ENCODE measurements at regions not wholly inside any gene's neighbourhood (a gene's known extent, or its start where the extent isn't known, plus 50 kb on each side); places are given as distances from the start of the nearest gene placed in this dataset.
A peak's percentile ranks its signal among the peaks of the same experiment; 100 is the strongest.

DNA sequence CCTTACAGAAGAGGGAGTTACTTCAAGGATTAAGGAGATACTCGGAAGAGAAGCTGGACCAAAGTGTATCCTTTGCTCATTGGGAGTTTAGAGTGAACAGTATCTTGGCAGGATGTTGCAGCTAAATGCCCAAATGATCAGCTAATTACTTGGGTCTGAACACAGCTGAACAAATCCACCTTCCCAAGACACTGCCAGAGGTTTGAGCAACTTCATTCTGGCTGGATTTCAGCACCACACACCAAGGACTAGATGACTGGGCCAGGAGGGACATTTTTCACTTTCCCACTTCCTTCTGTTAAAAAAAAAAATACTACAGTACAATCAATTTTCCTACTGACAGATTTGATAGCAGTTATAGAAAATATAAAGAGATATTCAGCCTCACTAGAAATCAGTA is 324.6 kb downstream of the MID1IP1 start:
- no peak for DNase-seq
- CTCF ChIA-PET: no interaction called here
- no peaks in the 10 kb centered on the region for H3K36me3 ChIP-seq (replicated peaks in 1 of 2; ENCODE audit: control insufficient read depth in 1 of 2, insufficient read depth in 2 of 2, low read length in 1 of 2)
- no peaks in the 10 kb centered on the region for H3K4me1 ChIP-seq (ENCODE audit: control insufficient read depth in 1 of 2, insufficient read depth in 2 of 2, low read depth in 1 of 2, low read length in 1 of 2)
- H3K27ac ChIP-seq (ENCODE audit: low read depth in 2 of 2, low read length in 1 of 2): no peak overlapping the region
- no peak overlapping the region for H3K4me3 ChIP-seq (ENCODE audit: low read depth in 2 of 2, low read length in 1 of 2)
- H3K27me3 ChIP-seq (ENCODE audit: insufficient read depth): 0 out of 2 replicates have a peak, but pooled peaks cover 7% of the 10 kb centered on the region
- POLR2A ChIA-PET: no interaction called here
- no peaks in the 10 kb centered on the region for H4K20me1 ChIP-seq (ENCODE audit: insufficient read depth)
- no peaks in the 10 kb centered on the region for H3K9me3 ChIP-seq
- no peaks in the 10 kb centered on the region for H3K79me2 ChIP-seq (ENCODE audit: insufficient read depth)
- no peak overlapping the region for H3K9ac ChIP-seq
- TF ChIP-seq ELF1 (IDR thresholded peaks at IDR 0.05) (no peak), SMC3 (IDR thresholded peaks at IDR 0.05; ENCODE audit: low read depth, low read length) (no peak), FOSL2 (IDR thresholded peaks at IDR 0.05; ENCODE audit: borderline replicate concordance, low read depth) (no peak), GABPA (IDR thresholded peaks at IDR 0.05; ENCODE audit: low read depth) (no peak), GATA2 (CRISPR knock-in tag; IDR thresholded peaks at IDR 0.05) (no peak), RXRA (IDR thresholded peaks at IDR 0.05; ENCODE audit: borderline replicate concordance, low read depth) (no peak), NFIC (IDR thresholded peaks at IDR 0.05; ENCODE audit: borderline replicate concordance) (no peak), EP300 (IDR thresholded peaks at IDR 0.05; ENCODE audit: borderline replicate concordance in 1 of 2, low read depth in 1 of 2, low read length in 1 of 2) (no peak), RCOR1 (IDR thresholded peaks at IDR 0.05; ENCODE audit: low read length) (no peak), EZH2phosphoT487 (IDR thresholded peaks at IDR 0.05; ENCODE audit: borderline replicate concordance, low read depth) (no peak), FOXJ3 (CRISPR knock-in tag; IDR thresholded peaks at IDR 0.05) (no peak), CHD2 (IDR thresholded peaks at IDR 0.05; ENCODE audit: low read length, partially characterized antibody) (no peak)
- TF ChIP-seq, protein P1, sequence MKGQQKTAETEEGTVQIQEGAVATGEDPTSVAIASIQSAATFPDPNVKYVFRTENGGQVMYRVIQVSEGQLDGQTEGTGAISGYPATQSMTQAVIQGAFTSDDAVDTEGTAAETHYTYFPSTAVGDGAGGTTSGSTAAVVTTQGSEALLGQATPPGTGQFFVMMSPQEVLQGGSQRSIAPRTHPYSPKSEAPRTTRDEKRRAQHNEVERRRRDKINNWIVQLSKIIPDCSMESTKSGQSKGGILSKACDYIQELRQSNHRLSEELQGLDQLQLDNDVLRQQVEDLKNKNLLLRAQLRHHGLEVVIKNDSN (IDR thresholded peaks at IDR 0.05; ENCODE audit: borderline replicate concordance, low read depth): no peak
- TF ChIP-seq, protein P2, sequence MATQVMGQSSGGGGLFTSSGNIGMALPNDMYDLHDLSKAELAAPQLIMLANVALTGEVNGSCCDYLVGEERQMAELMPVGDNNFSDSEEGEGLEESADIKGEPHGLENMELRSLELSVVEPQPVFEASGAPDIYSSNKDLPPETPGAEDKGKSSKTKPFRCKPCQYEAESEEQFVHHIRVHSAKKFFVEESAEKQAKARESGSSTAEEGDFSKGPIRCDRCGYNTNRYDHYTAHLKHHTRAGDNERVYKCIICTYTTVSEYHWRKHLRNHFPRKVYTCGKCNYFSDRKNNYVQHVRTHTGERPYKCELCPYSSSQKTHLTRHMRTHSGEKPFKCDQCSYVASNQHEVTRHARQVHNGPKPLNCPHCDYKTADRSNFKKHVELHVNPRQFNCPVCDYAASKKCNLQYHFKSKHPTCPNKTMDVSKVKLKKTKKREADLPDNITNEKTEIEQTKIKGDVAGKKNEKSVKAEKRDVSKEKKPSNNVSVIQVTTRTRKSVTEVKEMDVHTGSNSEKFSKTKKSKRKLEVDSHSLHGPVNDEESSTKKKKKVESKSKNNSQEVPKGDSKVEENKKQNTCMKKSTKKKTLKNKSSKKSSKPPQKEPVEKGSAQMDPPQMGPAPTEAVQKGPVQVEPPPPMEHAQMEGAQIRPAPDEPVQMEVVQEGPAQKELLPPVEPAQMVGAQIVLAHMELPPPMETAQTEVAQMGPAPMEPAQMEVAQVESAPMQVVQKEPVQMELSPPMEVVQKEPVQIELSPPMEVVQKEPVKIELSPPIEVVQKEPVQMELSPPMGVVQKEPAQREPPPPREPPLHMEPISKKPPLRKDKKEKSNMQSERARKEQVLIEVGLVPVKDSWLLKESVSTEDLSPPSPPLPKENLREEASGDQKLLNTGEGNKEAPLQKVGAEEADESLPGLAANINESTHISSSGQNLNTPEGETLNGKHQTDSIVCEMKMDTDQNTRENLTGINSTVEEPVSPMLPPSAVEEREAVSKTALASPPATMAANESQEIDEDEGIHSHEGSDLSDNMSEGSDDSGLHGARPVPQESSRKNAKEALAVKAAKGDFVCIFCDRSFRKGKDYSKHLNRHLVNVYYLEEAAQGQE (IDR thresholded peaks at IDR 0.05; ENCODE audit: low read depth, low read length): no peak
- no peak overlapping the region for H2AFZ ChIP-seq (ENCODE audit: low read depth)
- no peaks in the 10 kb centered on the region for H3F3A ChIP-seq (replicated peaks; ENCODE audit: insufficient read depth)
- H3K4me2 ChIP-seq: no peak overlapping the region
- 36% methylated on average over 1 of the region's 1 CpG for WGBS (ENCODE audit: low lambda C conversion rate)
- H3K9me2 ChIP-seq: no peaks in the 10 kb centered on the region

DNA sequence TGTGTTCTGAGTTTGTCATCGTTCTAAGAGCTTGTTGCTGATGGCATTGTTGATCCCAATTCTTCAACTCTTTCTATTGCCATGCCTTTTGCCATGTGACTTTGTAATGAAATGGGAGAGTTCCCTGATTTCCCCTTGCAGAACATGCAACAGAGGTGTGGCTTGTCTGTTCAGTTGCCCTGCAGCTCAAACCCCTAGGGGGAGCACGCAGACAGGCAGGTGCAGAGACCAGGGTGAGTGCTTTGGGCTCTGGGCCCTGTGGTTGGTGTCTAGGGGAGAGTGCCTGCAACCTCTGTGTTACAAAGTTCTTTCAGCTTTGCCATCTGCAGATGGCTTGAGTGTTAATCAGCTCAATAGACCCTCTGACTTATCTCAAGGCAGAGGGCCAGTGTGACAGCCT is 332.7 kb downstream of the MID1IP1 start:
- Histone ChIP-seq H3K79me2 (ENCODE audit: insufficient read depth) (no peaks in the 10 kb centered on the region), H3K9me2 (no peaks in the 10 kb centered on the region), H3K27me3 (ENCODE audit: insufficient read depth) (no peaks in the 10 kb centered on the region), H3K36me3 (replicated peaks in 1 of 2; ENCODE audit: control insufficient read depth in 1 of 2, insufficient read depth in 2 of 2, low read length in 1 of 2) (no peaks in the 10 kb centered on the region), H3K9ac (no peak overlapping the region), H3K9me3 (no peaks in the 10 kb centered on the region), H3K4me3 (ENCODE audit: low read depth in 2 of 2, low read length in 1 of 2) (no peak overlapping the region), H3F3A (replicated peaks; ENCODE audit: insufficient read depth) (no peaks in the 10 kb centered on the region), H2AFZ (ENCODE audit: low read depth) (no peak overlapping the region), H3K4me1 (ENCODE audit: control insufficient read depth in 1 of 2, insufficient read depth in 2 of 2, low read depth in 1 of 2, low read length in 1 of 2) (no peaks in the 10 kb centered on the region), H3K27ac (ENCODE audit: low read depth in 2 of 2, low read length in 1 of 2) (no peak overlapping the region), H3K4me2 (no peak overlapping the region), H4K20me1 (ENCODE audit: insufficient read depth) (no peaks in the 10 kb centered on the region)
- no peak for TF ChIP-seq FOXJ3 (CRISPR knock-in tag; IDR thresholded peaks at IDR 0.05)
- no peak for TF ChIP-seq MXI1 (IDR thresholded peaks at IDR 0.05; ENCODE audit: low read depth, low read length)
- TF ChIP-seq RXRA (IDR thresholded peaks at IDR 0.05; ENCODE audit: borderline replicate concordance, low read depth): no peak
- TF ChIP-seq, protein P3, sequence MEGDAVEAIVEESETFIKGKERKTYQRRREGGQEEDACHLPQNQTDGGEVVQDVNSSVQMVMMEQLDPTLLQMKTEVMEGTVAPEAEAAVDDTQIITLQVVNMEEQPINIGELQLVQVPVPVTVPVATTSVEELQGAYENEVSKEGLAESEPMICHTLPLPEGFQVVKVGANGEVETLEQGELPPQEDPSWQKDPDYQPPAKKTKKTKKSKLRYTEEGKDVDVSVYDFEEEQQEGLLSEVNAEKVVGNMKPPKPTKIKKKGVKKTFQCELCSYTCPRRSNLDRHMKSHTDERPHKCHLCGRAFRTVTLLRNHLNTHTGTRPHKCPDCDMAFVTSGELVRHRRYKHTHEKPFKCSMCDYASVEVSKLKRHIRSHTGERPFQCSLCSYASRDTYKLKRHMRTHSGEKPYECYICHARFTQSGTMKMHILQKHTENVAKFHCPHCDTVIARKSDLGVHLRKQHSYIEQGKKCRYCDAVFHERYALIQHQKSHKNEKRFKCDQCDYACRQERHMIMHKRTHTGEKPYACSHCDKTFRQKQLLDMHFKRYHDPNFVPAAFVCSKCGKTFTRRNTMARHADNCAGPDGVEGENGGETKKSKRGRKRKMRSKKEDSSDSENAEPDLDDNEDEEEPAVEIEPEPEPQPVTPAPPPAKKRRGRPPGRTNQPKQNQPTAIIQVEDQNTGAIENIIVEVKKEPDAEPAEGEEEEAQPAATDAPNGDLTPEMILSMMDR (IDR thresholded peaks at IDR 0.05): peak; percentile 15; the same call in 1 of the 2 replicates
- POLR2A ChIA-PET: no interaction called here
- WGBS (ENCODE audit: low lambda C conversion rate): 6% methylated on average over 2 of the region's 2 CpGs
- CTCF ChIA-PET: no interaction called here
- no peak for DNase-seq
